WI38 (cell line): ENCODE measurements at regions not wholly inside any gene's neighbourhood (a gene's known extent, or its start where the extent isn't known, plus 50 kb on each side); places are given as distances from the start of the nearest gene placed in this dataset.

ENCODE experiments used
- H3K4me3 ChIP-seq: 2 replicates; pipeline ENCODE4 v1.5.1; 2011; ENCODE audit warnings: low read depth, mild to moderate bottlenecking, control low read depth, low read length
- CTCF ChIP-seq: IDR thresholded peaks from 2 replicates; pipeline ENCODE4 v1.5.1; 2012; ENCODE audit warnings: low read depth, mild to moderate bottlenecking, control low read depth, low read length

- TF ChIP-seq CTCF = no peak
- H3K4me3 ChIP-seq = no peak overlapping the region
These were observed 67.7 kb upstream of the TNRC6C start for GRCh38 chr17:77890771-77891170.

GRCh38 chr17:77891602-77892001, 66.9 kb upstream of the TNRC6C start:
- no peak overlapping the region for H3K4me3 ChIP-seq
- TF ChIP-seq CTCF = no peak

- TF ChIP-seq CTCF = no peak
- H3K4me3 ChIP-seq = no peak overlapping the region
These were observed 66.5 kb upstream of the TNRC6C start for GRCh38 chr17:77892031-77892430.

- no peak for TF ChIP-seq CTCF
- H3K4me3 ChIP-seq = no peak overlapping the region
These were observed 65.9 kb upstream of the TNRC6C start for GRCh38 chr17:77892469-77893143.

GRCh38 chr17:77893144-77894044, 65.1 kb upstream of the TNRC6C start:
- H3K4me3 ChIP-seq = no peak overlapping the region
- TF ChIP-seq CTCF = no peak

- no peak overlapping the region for H3K4me3 ChIP-seq
- TF ChIP-seq CTCF = no peak
These were observed 64.2 kb upstream of the TNRC6C start for GRCh38 chr17:77894126-77894956.
